HCT116 (cell line): ENCODE measurements at regions not wholly inside any gene's neighbourhood (a gene's known extent, or its start where the extent isn't known, plus 50 kb on each side); places are given as distances from the start of the nearest gene placed in this dataset.

Experiments used
- ATAC-seq: fragments of 200-7000 bp; cut with Tn5 transposase; 2 replicates; pipeline ENCODE4 v1.9.1; 2020; ENCODE audit warnings: mild to moderate bottlenecking, moderate library complexity
- BruUV-seq: library from RNA; stranded (reverse); fragments of 400-500 nt; replicated peaks from 2 replicates; lab custom pipeline; 2021; lab: Mats Ljungman, UMichigan
- CTCF ChIA-PET: fragments of 300-600 bp; sonication (Branson Sonifier 250); formaldehyde crosslinking; loops from one replicate; lab custom pipeline; 2021; ENCODE audit warnings: antibody characterized with exemption; lab: Charles Lee
- POLR2A ChIA-PET: fragments of 300-600, 350-600 bp; sonication (Branson Sonifier 250); formaldehyde crosslinking; loops from one replicate; lab custom pipeline; 2021; ENCODE audit warnings: antibody characterized with exemption; lab: Charles Lee
- RAD21 ChIA-PET, 2 experiments: fragments of 300-600 bp; sonication (Branson Sonifier 250); formaldehyde crosslinking; loops; one replicate each; lab custom pipeline; 2023; ENCODE audit warnings: low total read pairs in 2 of 2; ENCODE audit not compliant: uncharacterized antibody in 2 of 2, unreplicated experiment in 2 of 2, low non-redundant PET in 1 of 2; lab: Charles Lee
- DNase-seq: peaks from one replicate; pipeline ENCODE4 v3.0.0-alpha.2; 2010; ENCODE audit warnings: low read depth, low spot score
- H2AFZ ChIP-seq: fragments of 200-600 bp; shearing (Covaris generic), sonication (generic); 2 replicates; pipeline ENCODE4 v1.6.1; 2017; ENCODE audit warnings: low read depth, mixed run types, mixed read lengths, antibody characterized with exemption, low read length; ENCODE audit not compliant: poor library complexity, severe bottlenecking
- H3K27ac ChIP-seq: 2 replicates; pipeline ENCODE4 v1.5.1; 2012; ENCODE audit warnings: low read depth, low read length
- H3K27me3 ChIP-seq: fragments of 200-600 bp; sonication (generic); 2 replicates; pipeline ENCODE4 v1.6.1; 2016; ENCODE audit warnings: mixed run types, low read length, mixed read lengths; ENCODE audit not compliant: insufficient read depth
- H3K36me3 ChIP-seq, 2 experiments: fragments of 200-500 bp in 1 of 2; fragments of 200-600 bp in 1 of 2; sonication (Bioruptor generic) in 1 of 2; sonication (generic) in 1 of 2; 2 replicates each; pipeline versions ENCODE4 v1.5.1 to v1.6.1; 2014 to 2016; ENCODE audit warnings: low read length in 2 of 2, inconsistent platforms in 1 of 2, mixed read lengths in 1 of 2, mixed run types in 1 of 2; ENCODE audit not compliant: insufficient read depth in 2 of 2, control insufficient read depth in 1 of 2
- H3K4me1 ChIP-seq, 2 experiments: fragments of 200-600 bp in 1 of 2; sonication (generic) in 1 of 2; 2 replicates each; pipeline versions ENCODE4 v1.5.1 to v1.6.1; 2012 to 2017; ENCODE audit warnings: low read length in 2 of 2, inconsistent platforms in 1 of 2, mild to moderate bottlenecking in 1 of 2, mixed read lengths in 1 of 2, mixed run types in 1 of 2, moderate library complexity in 1 of 2; ENCODE audit not compliant: insufficient read depth in 2 of 2, control insufficient read depth in 1 of 2
- H3K4me2 ChIP-seq: fragments of 200-600 bp; sonication (generic); 2 replicates; pipeline ENCODE4 v1.6.1; 2017; ENCODE audit warnings: mixed run types, low read length, mixed read lengths
- H3K4me3 ChIP-seq, 2 experiments: fragments of 200-600 bp in 1 of 2; sonication (generic) in 1 of 2; replicated peaks in 1 of 2; 2 replicates each; pipeline ENCODE4 v1.5.1; 2011 to 2016; ENCODE audit warnings: low read length in 2 of 2, control low read depth in 1 of 2, low read depth in 1 of 2, mild to moderate bottlenecking in 1 of 2, mixed read lengths in 1 of 2, mixed run types in 1 of 2
- H3K79me2 ChIP-seq: fragments of 200-600 bp; sonication (generic); 2 replicates; pipeline ENCODE4 v1.6.1; 2017; ENCODE audit warnings: mild to moderate bottlenecking, mixed run types, low read length, moderate library complexity, mixed read lengths; ENCODE audit not compliant: insufficient read depth
- H3K9ac ChIP-seq: fragments of 200-600 bp; sonication (generic); 2 replicates; pipeline ENCODE4 v1.6.1; 2016; ENCODE audit warnings: low read length, mixed read lengths
- H3K9me2 ChIP-seq: fragments of 200-600 bp; sonication (generic), shearing (Covaris generic); 2 replicates; pipeline ENCODE4 v1.6.1; 2017; ENCODE audit warnings: mixed run types, mild to moderate bottlenecking, moderate library complexity; ENCODE audit not compliant: insufficient read depth
- H3K9me3 ChIP-seq, 2 experiments: fragments of 200-500 bp in 1 of 2; fragments of 200-600 bp in 1 of 2; sonication (Bioruptor generic) in 1 of 2; sonication (generic) in 1 of 2; 2 replicates each; pipeline ENCODE4 v1.6.1; 2014 to 2017; ENCODE audit warnings: low read length in 2 of 2, mixed read lengths in 2 of 2, inconsistent platforms in 1 of 2, low read depth in 1 of 2, mild to moderate bottlenecking in 1 of 2, mixed run types in 1 of 2, moderate library complexity in 1 of 2; ENCODE audit not compliant: control insufficient read depth in 1 of 2, insufficient read depth in 1 of 2
- H4K20me1 ChIP-seq: fragments of 200-600 bp; sonication (generic), shearing (Covaris generic); 2 replicates; pipeline ENCODE4 v1.6.1; 2017; ENCODE audit warnings: mixed run types, mild to moderate bottlenecking, moderate library complexity; ENCODE audit not compliant: insufficient read depth
- CTCF ChIP-seq, 3 experiments: fragments of 200-600 bp in 1 of 3; sonication (generic) in 1 of 3; IDR thresholded peaks in 2 of 3; conservative IDR thresholded peaks in 1 of 3; 2 replicates each; pipeline ENCODE4 v1.5.1; 2012 to 2017; ENCODE audit warnings: low read depth in 2 of 3, low read length in 2 of 3, antibody characterized with exemption in 1 of 3, borderline replicate concordance in 1 of 3, control low read depth in 1 of 3, mild to moderate bottlenecking in 1 of 3, mixed read lengths in 1 of 3, mixed run types in 1 of 3, moderate library complexity in 1 of 3; ENCODE audit not compliant: insufficient read depth in 1 of 3
- EGR1 ChIP-seq: IDR thresholded peaks from 2 replicates; pipeline ENCODE4 v1.6.1; 2012; ENCODE audit warnings: low read depth
- ELF1 ChIP-seq: IDR thresholded peaks from 2 replicates; pipeline ENCODE4 v1.6.1; 2012; ENCODE audit warnings: low read depth, borderline replicate concordance
- FOSL1 ChIP-seq: IDR thresholded peaks from 2 replicates; pipeline ENCODE4 v1.6.1; 2012; ENCODE audit warnings: low read depth
- JUND ChIP-seq: IDR thresholded peaks from 2 replicates; pipeline ENCODE4 v1.6.1; 2012
- RAD21 ChIP-seq: IDR thresholded peaks from 2 replicates; pipeline ENCODE4 v1.6.1; 2012; ENCODE audit warnings: low read depth, mild to moderate bottlenecking
- TCF7L2 ChIP-seq: IDR thresholded peaks from 2 replicates; pipeline ENCODE4 v1.7.0; 2011; ENCODE audit warnings: borderline replicate concordance, inconsistent platforms; ENCODE audit not compliant: insufficient read depth, insufficient read length; ENCODE audit errors: extremely low read depth
- ZBTB33 ChIP-seq: IDR thresholded peaks from 2 replicates; pipeline ENCODE4 v1.6.1; 2011; ENCODE audit warnings: mild to moderate bottlenecking, low read length, moderate library complexity; ENCODE audit not compliant: insufficient replicate concordance; ENCODE audit errors: extremely low read depth
- intact Hi-C: fragments of 100-400 bp; cut with micrococcal nuclease; formaldehyde crosslinking; loops from 2 replicates; pipeline ENCODE4 v1.10.0; 2022

GRCh38 chr10:126838316-126838715, 66.9 kb upstream of the DOCK1 start:
- CTCF ChIA-PET, result no interaction called here
- no peak for ATAC-seq
- no peak overlapping the region for H3K27ac ChIP-seq

More at GRCh38 chr10:126838316-126838715, 66.9 kb upstream of the DOCK1 start:
- no peaks in the 10 kb centered on the region for H3K36me3 ChIP-seq
- no peak overlapping the region for H2AFZ ChIP-seq
- H3K9ac ChIP-seq, result no peak overlapping the region
- no peaks in the 10 kb centered on the region for H3K79me2 ChIP-seq
- 0 out of 4 replicates have a peak, but pooled peaks cover 3 to 4% of the 10 kb centered on the region in 2 experiments for H3K4me1 ChIP-seq
- no TSS peak for BruUV-seq
- H4K20me1 ChIP-seq, result no peaks in the 10 kb centered on the region
- H3K27me3 ChIP-seq, result peaks cover 58% of the 10 kb centered on the region
- RAD21 ChIA-PET, result no interaction called here
- no peaks in the 10 kb centered on the region for H3K9me2 ChIP-seq
- TF ChIP-seq FOSL1, result no peak
- no peak for TF ChIP-seq JUND
- TF ChIP-seq CTCF (IDR thresholded peaks at IDR 0.05 in 2 of 3, conservative IDR thresholded peaks at IDR 0.05 in 1 of 3; ENCODE audit: borderline replicate concordance in 1 of 3, insufficient read depth in 1 of 3, low read depth in 2 of 3, low read length in 2 of 3), result no peak
- no peak for TF ChIP-seq RAD21
- TF ChIP-seq EGR1, result no peak
- TF ChIP-seq TCF7L2, result no peak
- TF ChIP-seq ELF1, result no peak
- TF ChIP-seq ZBTB33, result no peak
- intact Hi-C loops, result no loop called here
- DNase-seq, result no peak
- H3K4me2 ChIP-seq, result no peak overlapping the region
- POLR2A ChIA-PET, result no interaction called here
- no peaks in the 10 kb centered on the region for H3K9me3 ChIP-seq
- no peak overlapping the region for H3K4me3 ChIP-seq
